Amniotic stem cell (primary cell): ENCODE measurements at regions not wholly inside any gene's neighbourhood (a gene's known extent, or its start where the extent isn't known, plus 50 kb on each side); places are given as distances from the start of the nearest gene placed in this dataset.
A peak's percentile ranks its signal among the peaks of the same experiment; 100 is the strongest.

Experiments
- DNase-seq: peaks from one replicate; lab custom pipeline; 2025; lab: John Stamatoyannopoulos, UW

- DNase-seq = no peak
Measured at GRCh38 chr18:61727241-61728193, 165.3 kb downstream of the RNF152 start.

DNA sequence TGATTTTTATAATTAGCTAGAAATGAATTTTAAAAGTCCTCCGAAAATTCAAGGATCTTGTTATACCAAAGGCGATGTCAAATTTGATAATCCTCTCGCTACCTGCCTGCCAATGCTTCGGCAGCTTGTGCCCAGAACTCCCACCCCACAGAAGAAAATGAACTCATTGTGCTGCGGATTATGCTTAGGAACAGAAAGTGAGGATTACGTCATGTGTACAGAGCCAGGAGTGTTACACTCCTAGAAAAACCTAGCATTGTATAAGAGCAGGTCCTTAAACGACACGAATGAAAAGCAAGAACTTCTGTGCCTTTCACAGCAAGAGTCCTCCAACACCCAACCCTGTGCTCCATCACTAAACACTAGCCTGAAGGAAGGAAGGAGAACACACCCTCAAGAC, 168.3 kb downstream of the RNF152 start:
- DNase-seq = no peak

GRCh38 chr18:61722247-61722646, 170.6 kb downstream of the RNF152 start:
- DNase-seq = no peak

DNA sequence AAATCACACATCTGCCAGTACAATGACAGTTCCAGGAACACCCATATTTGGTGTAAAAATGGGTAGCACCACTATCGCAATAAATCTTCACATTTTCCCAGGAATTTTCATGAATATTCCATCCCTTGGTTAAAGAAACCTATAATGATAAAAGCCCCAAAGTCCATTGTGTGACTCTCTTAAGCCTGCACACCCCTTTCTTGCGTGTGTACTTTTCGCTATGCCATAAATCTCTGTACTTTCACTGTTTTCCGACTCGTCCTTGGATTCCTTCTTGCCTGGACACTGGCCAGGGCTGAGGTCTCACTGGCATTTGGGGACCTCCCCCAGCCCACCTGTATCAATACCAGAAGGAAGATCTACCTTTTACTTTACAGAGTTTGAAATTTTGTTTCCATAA, 172.3 kb downstream of the RNF152 start:
- DNase-seq = no peak

- DNase-seq = no peak
Measured at GRCh38 chr18:61719671-61720070, 173.1 kb downstream of the RNF152 start.

DNA sequence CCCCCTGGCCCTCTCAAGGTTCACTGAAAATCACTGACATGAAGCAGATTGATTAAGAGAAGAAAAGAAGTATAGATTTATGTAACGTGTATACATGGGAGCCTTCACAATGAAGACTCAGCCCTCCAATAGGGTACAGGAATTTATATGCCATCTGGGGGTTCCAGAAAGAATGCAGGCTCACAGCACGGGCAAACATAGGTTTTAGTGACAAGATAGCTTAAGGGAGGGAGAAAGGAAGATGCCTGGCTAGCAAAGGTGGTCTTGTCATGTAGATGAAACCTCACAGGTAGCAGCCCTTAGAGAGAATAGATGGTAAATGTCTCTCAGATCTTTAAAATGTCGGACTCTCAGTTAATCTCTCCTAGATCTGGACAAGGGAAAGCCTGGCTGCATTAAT, 173.9 kb downstream of the RNF152 start:
- no peak for DNase-seq

- DNase-seq = no peak
Measured at GRCh38 chr18:61714421-61714820, 178.4 kb downstream of the RNF152 start.

GRCh38 chr18:61713502-61713901, 179.3 kb downstream of the RNF152 start:
- no peak for DNase-seq

DNA sequence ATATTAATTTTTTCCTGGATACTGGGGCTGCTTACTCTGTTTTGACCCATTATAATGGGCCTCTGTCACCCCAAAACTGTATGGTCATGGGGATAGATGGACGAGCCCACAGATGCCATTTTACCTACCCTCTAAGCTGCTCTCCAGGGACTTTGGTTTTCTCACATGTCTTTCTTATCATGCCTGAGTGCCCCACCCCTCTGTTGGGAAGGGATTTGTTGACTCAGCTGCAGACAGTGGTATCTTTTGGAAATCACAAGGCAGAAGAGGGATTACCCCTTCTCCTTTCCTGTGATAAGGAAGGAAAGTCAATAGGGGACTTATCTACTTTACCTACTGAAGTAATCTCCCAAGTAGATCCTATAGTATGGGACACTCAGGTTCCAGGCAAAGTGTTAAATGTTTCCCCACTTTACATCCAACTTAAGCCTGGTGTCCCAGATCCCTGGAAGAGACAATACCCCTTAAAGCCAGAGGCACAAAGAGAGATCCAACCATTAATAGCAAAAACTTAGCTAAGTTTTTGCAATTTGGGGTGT, 182.7 kb downstream of the RNF152 start:
- no peak for DNase-seq

GRCh38 chr18:61706276-61706915, 186.4 kb downstream of the RNF152 start:
- no peak for DNase-seq

DNA sequence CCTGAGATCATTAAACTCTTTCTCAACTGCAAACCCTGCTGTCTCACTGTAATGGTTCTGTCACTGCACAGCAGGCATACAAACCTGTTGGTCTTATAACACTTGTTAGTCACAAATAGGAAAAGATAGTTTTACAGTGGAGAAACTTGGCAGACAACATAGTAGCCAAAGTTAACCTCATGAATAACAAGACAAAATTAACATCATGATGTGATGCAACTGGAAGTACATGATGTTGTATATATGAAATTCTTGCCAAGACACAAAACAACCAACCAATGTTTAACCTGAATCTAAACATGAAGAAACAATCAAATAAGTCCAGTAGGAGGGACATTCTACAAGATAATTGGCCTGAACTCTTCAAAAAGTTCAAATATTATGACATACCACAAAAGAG, 189.3 kb downstream of the RNF152 start:
- no peak for DNase-seq

GRCh38 chr18:61702007-61702406, 190.8 kb downstream of the RNF152 start:
- DNase-seq = peak; percentile 48

DNA sequence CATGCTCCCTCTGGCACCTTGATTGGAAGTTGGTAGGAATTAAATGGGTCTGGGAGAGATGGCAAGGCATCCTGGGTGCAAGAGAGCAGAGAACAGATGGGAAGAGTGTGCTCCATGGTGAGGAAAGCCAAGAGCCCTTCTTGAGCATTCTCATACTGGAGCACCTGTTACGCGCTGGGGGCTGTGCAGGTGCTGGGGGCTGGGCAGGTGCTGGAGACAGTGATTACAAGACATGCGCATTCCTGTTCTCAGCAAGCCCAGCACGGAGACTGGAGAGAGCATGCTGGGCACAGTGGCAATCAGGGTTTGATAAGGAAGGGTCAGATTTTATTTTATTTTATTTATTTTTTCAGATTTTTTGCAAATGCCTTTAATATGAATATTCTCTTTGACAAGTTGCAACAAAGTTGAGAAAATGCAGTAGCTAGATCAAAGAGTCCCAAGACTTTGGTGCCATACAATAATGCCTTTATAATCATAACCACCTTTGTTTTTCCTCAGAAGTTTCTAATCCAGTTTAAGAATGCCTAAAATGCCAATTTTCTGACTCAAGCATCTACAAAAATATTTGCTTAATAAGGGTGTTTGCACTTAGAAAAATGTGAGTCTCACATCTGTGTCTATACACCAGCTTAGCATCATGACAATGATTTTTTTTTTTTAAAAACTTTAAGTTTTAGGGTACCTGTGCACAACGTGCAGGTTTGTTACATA, 193.3 kb downstream of the RNF152 start:
- DNase-seq = no peak

DNA sequence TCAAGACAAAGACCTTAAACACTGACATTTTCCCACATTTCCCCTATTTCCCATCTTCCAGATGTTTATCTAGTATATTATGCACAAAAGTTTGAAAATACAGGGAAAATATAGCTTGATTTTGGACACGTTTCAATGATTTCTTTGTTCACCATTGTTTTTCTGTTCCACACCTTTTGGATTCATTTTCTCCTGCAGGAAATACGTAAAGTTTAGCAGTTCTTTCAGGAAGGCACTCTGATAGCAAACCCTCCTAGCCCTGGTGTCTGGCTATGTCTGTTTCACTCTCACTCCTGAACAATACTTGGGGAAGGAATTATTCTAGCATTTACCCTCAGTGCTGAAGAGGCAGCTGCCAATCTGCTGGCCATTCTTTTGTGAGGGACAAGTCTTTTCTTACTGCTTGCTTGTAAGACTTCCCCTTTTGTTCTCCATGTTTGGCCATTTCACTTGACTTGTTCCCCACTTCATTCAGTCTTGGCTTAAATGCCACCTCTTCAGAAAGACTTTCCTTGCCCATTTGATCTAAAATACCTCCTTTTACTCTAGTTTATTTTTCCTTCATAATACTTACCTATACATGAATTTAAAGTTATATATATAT, 195.4 kb downstream of the RNF152 start:
- DNase-seq = no peak

GRCh38 chr18:61694236-61694635, 198.6 kb downstream of the RNF152 start:
- no peak for DNase-seq

GRCh38 chr18:61690418-61691138, 202.2 kb downstream of the RNF152 start:
- DNase-seq = no peak

DNA sequence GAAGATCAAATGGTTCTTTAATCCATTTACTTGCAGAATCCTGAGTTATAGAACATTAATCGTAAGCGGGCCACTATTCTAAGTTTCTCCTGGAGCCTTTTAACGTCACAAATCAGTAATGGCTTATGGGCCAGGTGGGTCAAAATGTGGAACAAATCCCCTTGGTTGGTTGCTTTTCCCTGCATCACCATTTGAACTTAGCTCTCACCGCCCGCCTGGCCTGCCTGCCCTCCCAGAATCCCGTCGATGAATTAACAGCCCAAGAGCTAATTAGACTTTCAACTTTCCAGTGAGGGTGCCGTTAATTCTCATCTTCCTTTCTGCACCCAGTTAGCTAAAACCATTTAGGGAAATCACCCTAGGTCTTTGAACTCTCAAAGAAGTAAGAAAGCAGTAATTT, 205.5 kb downstream of the RNF152 start:
- DNase-seq = no peak

GRCh38 chr18:61683856-61684255, 209.0 kb downstream of the RNF152 start:
- DNase-seq = no peak

GRCh38 chr18:61681065-61681464, 211.7 kb downstream of the RNF152 start:
- DNase-seq = no peak

- no peak for DNase-seq
Measured at GRCh38 chr18:61679836-61680235, 213.0 kb downstream of the RNF152 start.

DNA sequence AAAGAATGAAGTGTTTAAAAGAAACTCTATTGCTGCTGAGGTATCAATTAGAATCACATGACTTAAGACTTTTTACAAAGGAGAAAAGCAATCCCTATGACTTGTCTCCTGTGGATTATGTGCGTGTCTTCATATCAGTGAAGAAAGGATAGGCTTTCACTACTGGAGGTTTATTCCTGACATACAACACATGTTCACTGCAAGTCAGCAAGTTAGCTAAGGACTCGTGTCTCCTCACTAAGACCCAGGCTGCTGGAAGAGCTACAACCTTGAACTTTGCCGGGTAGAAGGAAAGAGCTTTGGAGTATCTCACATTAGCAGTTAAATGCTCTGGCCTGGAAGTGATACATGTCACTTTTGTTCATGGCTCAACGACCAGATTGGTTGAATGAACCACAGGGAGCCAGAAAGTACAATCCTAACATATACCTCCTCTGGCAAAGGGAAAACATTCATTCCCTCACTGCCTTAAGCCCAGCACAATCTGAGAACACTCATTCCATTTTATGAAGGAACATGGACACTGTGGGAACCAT, 215.3 kb downstream of the RNF152 start:
- no peak for DNase-seq
